ENCODE measurements at regions not wholly inside any gene's neighbourhood (a gene's known extent, or its start where the extent isn't known, plus 50 kb on each side); places are given as distances from the start of the nearest gene placed in this dataset.

GRCh38 chr3:74456166-74456565 is 158.3 kb downstream of the CNTN3 start:
- TF ChIP-seq, protein P1, sequence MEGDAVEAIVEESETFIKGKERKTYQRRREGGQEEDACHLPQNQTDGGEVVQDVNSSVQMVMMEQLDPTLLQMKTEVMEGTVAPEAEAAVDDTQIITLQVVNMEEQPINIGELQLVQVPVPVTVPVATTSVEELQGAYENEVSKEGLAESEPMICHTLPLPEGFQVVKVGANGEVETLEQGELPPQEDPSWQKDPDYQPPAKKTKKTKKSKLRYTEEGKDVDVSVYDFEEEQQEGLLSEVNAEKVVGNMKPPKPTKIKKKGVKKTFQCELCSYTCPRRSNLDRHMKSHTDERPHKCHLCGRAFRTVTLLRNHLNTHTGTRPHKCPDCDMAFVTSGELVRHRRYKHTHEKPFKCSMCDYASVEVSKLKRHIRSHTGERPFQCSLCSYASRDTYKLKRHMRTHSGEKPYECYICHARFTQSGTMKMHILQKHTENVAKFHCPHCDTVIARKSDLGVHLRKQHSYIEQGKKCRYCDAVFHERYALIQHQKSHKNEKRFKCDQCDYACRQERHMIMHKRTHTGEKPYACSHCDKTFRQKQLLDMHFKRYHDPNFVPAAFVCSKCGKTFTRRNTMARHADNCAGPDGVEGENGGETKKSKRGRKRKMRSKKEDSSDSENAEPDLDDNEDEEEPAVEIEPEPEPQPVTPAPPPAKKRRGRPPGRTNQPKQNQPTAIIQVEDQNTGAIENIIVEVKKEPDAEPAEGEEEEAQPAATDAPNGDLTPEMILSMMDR (IDR thresholded peaks at IDR 0.05): no peak
- no peak for TF ChIP-seq POLR2AphosphoS5 (IDR thresholded peaks at IDR 0.05)

Measured in prostate gland (tissue), 2 donors.